GM20431 (cell line): ENCODE measurements at regions not wholly inside any gene's neighbourhood (a gene's known extent, or its start where the extent isn't known, plus 50 kb on each side); places are given as distances from the start of the nearest gene placed in this dataset.
"Not testable (repeated sequence)": the region's sequence is repeated elsewhere in the genome, so short reads cannot be mapped to it uniquely, and the experiment has no call there.

Experiments used
- in situ Hi-C: fragments of 300-500 bp; cut with MseI, MboI; formaldehyde crosslinking; loops from one replicate; pipeline ENCODE4 v1.15.0; 2020; ENCODE audit warnings: low sequenced_read_pairs; ENCODE audit not compliant: unreplicated experiment

DNA sequence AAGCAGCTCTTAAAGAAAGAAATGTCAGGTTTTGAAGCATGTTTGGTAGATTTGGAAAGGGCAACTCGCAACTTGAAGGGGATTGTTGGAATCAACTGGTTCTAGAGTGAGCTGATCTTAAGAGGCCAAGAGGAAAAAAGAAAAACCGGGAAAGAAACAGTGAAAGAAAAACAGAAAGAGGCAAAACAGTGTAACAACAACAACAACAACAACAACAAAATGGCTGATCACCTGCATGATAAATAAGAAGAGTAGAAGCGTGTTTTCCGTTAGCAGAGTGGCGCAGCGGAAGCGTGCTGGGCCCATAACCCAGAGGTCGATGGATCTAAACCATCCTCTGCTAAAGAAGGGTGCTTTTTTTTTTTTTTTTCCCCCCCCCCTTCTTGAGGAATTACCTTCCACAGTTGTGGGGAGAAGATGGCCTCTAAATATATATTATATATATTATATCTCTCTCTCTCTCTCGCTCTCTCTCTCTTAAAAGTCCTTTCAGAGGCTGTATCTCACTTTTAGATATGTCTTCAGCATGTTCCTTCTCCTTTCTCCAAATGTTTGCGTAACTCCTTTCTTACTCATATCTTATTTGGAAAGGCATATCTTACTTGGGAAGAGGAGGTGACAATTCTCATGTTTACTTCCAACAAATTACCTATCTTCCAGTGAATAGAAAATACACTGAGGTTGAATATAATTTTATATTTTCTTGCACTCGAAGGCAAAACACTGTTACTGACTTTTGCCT, 134.4 kb downstream of the OR2B2 start:
- in situ Hi-C loops = no loop called here

DNA sequence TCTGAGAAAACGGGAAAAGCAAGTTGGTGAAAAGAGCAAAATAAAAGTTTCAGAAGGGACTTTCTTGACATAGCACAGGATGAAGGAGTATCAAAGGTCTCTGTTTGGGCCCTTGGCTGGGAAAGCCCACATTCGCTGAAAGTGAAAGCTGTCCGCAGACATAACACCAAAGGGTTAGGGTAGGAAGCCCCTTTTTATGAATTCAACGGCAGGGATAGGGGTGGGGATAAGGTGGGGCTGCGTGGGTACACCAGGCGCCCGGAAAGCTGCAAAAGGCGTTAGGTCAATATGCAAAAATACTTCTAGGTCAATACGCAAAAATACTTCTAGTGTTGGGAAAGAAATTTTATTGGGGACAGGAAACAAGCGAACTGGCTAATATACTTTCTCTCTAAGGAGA, 135.1 kb downstream of the OR2B2 start:
- in situ Hi-C loops = no loop called here

DNA sequence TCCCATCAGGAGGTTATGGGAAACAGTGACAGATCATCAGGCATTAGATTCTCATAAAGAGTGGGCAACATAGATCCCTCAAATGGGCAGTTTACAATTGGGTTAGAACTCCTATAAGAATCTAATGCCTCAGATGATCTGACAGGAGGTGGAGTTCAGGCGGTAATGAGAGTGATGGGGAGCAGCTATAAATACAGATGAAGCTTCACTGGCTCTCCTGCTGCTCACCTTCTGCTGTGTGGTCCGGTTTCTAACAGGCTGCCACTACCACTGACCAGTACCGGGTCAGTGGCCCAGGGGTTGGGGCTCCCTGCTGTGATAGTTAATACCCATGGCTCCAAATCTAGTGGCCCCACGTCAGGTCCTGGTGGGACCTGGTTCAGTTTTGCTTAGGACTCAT, 135.7 kb downstream of the OR2B2 start:
- in situ Hi-C loops = no loop called here

DNA sequence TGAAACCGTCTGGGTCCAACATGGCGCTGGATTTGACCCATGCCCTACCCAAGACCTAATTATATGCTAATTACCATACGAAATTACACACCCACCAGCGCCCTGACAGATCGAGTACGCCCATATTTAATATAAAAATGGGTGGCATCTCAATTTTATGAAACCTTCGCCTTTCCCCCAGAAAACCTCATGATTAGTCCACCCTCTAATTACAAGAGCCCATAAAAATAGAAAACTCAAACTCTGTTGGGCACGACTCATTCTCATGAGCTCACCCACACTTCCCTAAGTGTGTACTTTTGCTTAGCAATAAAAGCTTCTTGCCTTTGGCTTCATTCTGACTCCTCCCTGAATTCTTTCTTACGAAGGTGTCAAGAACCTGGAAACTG, 136.4 kb downstream of the OR2B2 start:
- in situ Hi-C loops = no loop called here

DNA sequence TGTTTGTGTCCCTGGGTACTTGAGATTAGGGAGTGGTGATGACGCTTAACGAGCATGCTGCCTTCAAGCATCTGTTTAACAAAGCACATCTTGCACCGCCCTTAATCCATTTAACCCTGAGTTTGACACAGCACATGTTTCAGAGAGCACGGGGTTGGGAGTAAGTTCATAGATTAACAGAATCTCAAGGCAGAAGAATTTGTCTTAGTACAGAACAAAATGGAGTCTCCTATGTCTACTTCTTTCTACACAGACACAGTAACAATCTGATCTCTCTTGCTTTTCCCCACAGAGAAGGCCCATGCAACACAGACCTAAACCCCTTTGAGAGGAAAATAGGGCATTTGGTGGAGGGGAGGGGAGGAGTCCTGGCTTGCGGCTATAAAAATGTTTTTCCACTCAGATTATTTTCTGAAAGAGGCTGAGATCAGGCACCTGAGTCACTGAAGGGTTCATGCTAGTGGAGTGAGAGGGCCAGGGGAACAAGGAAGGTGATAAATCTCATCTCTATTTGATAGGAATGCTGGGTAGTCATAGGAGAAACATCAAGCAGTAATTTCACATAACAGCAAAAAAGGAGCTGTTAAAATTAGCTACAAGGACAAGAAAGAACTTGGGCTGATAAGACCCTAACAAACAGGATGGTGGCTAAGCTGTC, 136.9 kb downstream of the OR2B2 start:
- in situ Hi-C loops = not testable (repeated sequence)

GRCh38 chr6:27774264-27774600, 138.0 kb downstream of the OR2B2 start:
- in situ Hi-C loops = loop anchor here (25.0 kb wide), 1 partner anchor 262 kb away; no protein-coding TSS in a partner anchor

DNA sequence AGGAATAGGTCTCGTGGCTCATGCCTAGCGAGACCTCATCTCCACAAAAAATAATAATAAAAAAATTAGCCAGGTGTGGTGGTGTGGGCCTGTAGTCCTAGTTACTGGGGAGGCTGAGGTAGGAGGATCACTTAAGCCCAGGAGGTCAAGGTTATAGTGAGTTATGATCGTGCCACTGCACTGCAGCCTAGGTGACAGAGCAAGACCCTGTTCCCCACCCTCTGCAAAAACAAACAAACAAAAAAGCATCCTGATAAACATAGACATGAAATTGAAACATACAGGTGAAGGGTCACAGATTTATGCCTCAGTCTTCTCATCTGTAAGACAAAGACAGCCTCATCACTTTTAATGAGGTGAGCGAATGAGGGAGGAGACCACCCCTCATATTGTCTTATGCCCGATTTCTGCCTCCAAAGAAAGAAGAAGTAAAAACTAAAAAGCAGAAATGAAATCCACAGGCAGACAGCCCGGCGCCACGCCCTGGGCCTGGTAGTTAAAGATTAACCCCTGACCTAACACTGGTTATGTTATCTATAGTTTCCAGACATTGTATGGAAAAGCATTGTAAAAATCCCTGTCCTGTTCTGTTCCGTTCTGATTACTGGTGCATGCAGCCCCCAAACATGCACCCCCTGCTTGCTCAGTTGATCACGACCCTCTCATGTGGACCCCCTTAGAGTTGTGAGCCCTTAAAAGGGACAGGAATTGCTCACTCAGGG, 138.5 kb downstream of the OR2B2 start:
- in situ Hi-C loops = loop anchor here (25.0 kb wide), 1 partner anchor 261 kb away; no protein-coding TSS in a partner anchor

DNA sequence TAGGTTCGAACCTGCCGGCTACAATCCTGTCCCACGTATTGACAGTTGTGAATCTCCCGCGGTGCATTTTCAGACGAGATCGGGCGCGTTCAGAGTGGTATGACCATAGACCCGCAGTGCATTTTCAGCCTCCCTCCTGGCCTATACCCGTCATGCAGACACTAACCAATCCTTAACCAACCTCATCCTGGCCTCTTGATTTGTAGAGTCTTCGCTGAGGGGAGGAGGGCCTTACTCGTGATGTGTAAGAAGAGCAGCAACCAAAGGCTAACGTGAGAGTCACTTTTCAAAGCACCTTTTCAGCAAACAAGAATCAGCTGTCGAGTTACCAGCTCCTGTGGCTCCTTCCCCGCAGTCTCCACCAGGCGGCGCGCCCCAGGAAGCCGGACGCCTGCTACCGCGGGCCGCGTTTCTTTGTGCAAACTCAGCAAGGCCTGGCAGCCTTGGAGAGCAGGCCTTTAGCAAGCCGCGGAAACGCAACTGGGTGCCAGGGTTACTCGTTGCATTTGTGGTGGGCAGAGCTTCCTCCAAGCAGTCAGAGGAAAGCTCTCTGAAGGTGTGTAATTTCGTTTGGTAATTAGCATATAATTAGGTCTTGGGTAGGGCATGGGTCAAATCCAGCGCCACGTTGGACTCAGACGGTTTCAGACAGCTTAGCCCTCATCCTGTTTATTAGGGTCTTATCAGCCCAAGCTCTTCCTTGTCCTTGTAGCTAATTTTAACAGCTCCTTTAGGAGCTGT, 139.8 kb downstream of the OR2B2 start:
- in situ Hi-C loops = loop anchor here (25.0 kb wide), 1 partner anchor 260 kb away; no protein-coding TSS in a partner anchor

DNA sequence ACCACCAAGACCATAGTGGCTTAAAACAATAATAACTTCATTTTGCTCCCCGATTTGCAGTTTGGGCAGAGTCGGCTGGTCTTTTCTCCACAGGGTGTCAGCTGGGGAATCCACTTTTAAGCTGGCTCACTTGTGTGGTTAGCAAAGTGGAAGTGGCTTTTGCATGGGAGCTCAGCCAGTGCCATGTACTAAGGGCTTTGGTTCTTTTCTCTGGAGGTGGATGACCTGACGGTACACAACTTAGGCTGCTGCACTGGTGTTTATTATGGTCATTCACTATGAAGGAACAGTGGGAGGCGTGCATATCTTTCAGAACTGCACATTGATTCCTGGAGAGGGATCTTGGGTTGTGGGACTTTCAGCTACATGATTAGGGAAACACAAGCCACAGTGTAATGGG, 141.0 kb downstream of the OR2B2 start:
- in situ Hi-C loops = loop anchor here (25.0 kb wide), 1 partner anchor 259 kb away; no protein-coding TSS in a partner anchor

DNA sequence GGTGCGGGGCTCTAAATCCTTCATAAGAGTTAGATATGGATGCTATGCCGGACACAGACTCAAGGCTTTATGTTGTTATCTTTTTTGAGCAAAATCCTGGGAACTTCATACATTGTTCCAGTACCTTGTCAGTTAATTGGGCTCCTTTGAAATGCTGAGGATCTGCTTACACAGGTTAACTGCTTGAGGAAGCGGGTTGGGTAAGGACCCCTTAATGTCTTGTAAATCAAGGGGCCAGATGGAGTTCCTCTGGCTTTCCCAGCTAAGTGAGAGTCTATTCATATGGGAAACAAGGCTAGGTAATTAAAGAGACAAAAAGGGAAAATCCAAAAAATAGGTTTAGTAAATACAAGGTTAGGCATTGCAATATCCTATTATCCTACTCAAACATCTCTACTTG, 141.5 kb downstream of the OR2B2 start:
- in situ Hi-C loops = loop anchor here (25.0 kb wide), 1 partner anchor 258 kb away; no protein-coding TSS in a partner anchor

GRCh38 chr6:27768556-27768955, 143.6 kb downstream of the OR2B2 start:
- in situ Hi-C loops = loop anchor here (25.0 kb wide), 1 partner anchor 256 kb away; no protein-coding TSS in a partner anchor

DNA sequence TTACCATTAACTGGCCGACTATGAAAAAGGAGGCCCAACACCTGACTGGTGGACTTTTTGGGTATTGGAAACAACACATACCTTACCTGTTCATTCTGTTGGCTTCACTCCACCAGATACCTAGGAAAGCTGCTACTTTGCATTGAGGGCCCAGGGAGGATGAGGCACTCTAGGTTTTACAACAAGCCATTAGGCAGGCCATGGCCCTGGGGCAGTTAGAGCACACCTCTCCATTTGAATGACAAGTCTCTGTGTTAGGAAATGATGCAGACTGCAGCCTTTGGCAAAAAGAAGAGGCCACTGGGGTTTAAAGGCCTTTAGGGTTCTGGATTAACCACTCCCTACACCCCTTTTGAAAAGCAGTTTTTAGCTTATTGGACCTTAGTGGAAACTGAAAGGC, 144.3 kb downstream of the OR2B2 start:
- in situ Hi-C loops = loop anchor here (25.0 kb wide), 1 partner anchor 256 kb away; no protein-coding TSS in a partner anchor

GRCh38 chr6:27766405-27766804, 145.8 kb downstream of the OR2B2 start:
- in situ Hi-C loops = loop anchor here (25.0 kb wide), 1 partner anchor 254 kb away; no protein-coding TSS in a partner anchor

DNA sequence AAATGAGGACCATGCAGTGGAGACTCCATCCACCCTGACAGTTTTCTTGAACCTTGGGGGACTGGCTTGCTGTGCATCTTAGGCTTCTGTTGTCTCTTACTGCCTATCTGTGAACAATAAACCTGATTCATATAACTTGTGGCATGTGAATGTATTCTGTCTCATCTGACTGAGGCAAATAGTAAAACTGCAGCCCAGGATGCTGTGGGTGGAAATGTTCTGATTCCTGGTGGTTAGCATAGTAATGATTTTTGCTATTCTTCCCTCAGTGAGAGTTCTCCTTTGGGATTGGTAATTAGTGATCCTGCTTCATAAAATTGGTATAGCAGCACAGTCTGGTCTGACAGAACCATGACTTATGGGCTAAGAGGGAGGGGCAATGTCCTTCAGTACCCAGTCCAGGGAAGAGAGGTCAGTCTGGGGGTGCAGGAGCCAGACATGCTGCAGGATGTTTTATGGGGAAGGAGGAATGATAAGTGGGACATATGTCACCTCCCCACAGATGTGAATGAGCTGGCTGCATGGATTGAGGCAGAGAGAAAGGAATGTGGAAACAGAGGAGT, 147.1 kb downstream of the OR2B2 start:
- in situ Hi-C loops = loop anchor here (25.0 kb wide), 1 partner anchor 253 kb away; no protein-coding TSS in a partner anchor

DNA sequence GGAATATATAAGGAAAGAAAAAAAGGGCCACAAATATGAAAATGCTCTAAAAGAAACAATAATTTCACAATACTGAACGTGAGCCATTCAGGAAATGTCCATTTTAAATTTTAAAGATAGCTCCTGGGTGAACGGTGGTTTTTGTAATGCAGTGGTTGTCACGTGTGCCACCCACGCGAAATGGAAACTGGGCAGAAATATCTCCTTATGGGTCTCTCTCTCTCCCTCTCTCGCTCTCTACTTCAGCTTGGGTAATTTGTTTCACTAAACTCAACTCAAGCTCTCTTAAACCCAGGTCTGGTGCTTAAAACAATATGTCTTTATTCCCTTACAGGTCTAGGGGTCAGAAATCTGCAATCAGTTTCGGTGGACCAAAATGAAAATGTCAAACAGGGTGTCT, 150.8 kb downstream of the OR2B2 start:
- in situ Hi-C loops = loop anchor here (25.0 kb wide), 1 partner anchor 249 kb away; no protein-coding TSS in a partner anchor

DNA sequence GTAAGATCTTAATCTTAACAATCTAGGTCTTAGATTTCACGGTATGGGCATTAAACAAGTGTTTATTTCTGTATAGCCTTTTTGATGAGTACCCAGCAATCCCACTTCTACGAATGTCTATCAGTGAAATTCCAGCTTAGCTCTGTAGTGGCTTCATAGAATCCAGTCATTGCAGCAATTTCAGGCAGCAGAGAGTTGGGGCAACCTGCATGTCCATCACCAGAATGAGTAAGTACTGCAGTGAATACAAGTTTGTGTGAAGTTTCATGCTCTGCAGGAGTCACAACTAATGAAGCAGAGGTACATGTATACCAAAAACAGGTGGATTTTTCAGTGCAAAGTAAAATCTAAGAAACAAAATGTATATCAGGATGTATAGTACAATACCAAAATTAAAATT, 151.7 kb downstream of the OR2B2 start:
- in situ Hi-C loops = loop anchor here (25.0 kb wide), 1 partner anchor 248 kb away; no protein-coding TSS in a partner anchor

DNA sequence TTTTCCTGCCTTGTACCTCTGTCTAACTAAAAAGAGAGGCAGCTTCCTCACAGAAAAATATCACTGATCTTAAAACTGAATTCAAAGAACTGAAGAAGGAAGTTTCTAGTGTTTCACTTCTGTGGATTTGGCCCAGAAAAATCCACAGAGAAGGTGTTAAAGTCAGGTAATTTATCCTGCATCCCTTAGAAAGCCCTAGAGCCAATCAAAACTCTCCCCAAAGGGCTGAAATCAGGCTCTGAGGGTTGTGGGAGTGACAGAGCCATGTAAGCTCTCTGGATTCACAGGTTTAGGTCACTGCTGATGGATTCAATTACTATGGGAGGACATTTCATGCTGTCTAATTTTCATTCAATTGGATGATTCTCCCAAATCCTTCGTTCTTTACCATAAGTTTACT, 152.3 kb downstream of the OR2B2 start:
- in situ Hi-C loops = loop anchor here (25.0 kb wide), 1 partner anchor 248 kb away; no protein-coding TSS in a partner anchor

GRCh38 chr6:27758491-27758890, 153.7 kb downstream of the OR2B2 start:
- in situ Hi-C loops = loop anchor here (25.0 kb wide), 1 partner anchor 246 kb away; no protein-coding TSS in a partner anchor

- in situ Hi-C loops = loop anchor here (25.0 kb wide), 1 partner anchor 245 kb away; no protein-coding TSS in a partner anchor
Observed at GRCh38 chr6:27757307-27757706, 154.9 kb downstream of the OR2B2 start.
